Thyroid gland (tissue), 4 donors: ENCODE measurements at regions not wholly inside any gene's neighbourhood (a gene's known extent, or its start where the extent isn't known, plus 50 kb on each side); places are given as distances from the start of the nearest gene placed in this dataset.

Source experiments
- DNase-seq, 2 donors: peaks; one replicate each; pipeline ENCODE4 v3.0.0-alpha.2; 2019
- H3K27ac ChIP-seq, 3 donors: fragments of 200-600 bp; sonication (generic); 1 replicate in 2 of 3; 2 replicates in 1 of 3; pipeline ENCODE4 v1.5.1; 2016 to 2019; ENCODE audit warnings: mild to moderate bottlenecking in 1 of 3, moderate library complexity in 1 of 3
- H3K27me3 ChIP-seq: fragments of 200-600 bp; sonication (generic); one replicate; pipeline ENCODE4 v1.5.1; 2019
- H3K36me3 ChIP-seq, 2 donors: fragments of 200-600 bp; sonication (generic); one replicate each; pipeline ENCODE4 v1.5.1; 2016 to 2019
- H3K4me1 ChIP-seq, 2 donors: fragments of 200-600 bp; sonication (generic); one replicate each; pipeline ENCODE4 v1.5.1; 2017 to 2019
- H3K4me3 ChIP-seq, 3 donors: fragments of 200-600 bp; sonication (generic); replicated peaks in 1 of 3; 1 replicate in 2 of 3; 2 replicates in 1 of 3; pipeline ENCODE4 v1.5.1; 2016; ENCODE audit warnings: mild to moderate bottlenecking in 1 of 3
- H3K9me3 ChIP-seq: fragments of 200-600 bp; sonication (generic); one replicate; pipeline ENCODE4 v1.5.1; 2017
- POLR2A ChIP-seq, 2 donors: fragments of 450-650 bp; IDR thresholded peaks; one replicate each; pipeline ENCODE4 v1.6.1; 2017; ENCODE audit warnings: antibody characterized with exemption in 2 of 2, mild to moderate bottlenecking in 2 of 2, moderate library complexity in 1 of 2
- WGBS, 2 donors: methylation state at CpG; one replicate each; pipeline ENCODE4 v1.1.5; 2017; 5-methylcytosine and 5-hydroxymethylcytosine counted together
- intact Hi-C: fragments of 100-400 bp; cut with DNase I; formaldehyde crosslinking; loops from one replicate; pipeline ENCODE4 v1.15.1; 2023
- TF ChIP-seq, protein P1 (sequence below), 6 experiments: fragments of 200-600 bp in 3 of 6; fragments of 450-650 bp in 3 of 6; sonication (generic) in 3 of 6; IDR thresholded peaks; one replicate each; pipeline ENCODE4 v1.5.1; 2016 to 2019; ENCODE audit warnings: antibody characterized with exemption in 6 of 6, mild to moderate bottlenecking in 2 of 6, inconsistent platforms in 1 of 6, moderate library complexity in 1 of 6

DNA sequence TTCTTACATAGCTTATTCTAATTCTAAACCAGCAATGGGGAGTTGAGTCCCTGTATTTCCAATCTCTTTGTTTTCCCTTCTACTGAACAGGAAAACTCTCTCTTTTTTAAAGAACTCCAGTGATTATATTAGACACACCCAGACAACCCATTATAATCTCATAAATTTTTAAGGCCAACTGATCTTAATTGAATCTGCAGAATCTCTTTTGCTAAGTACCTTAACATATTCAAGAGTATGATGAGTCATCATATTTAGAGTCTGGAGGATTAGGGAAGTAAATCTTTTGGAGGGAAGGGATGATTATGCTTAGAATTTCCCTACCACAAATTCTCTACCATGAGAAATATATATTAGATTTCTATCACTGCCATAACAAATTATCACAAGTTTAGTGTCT, 705.1 kb downstream of the CENPC start:
- Histone ChIP-seq H3K9me3 (no peaks in the 10 kb centered on the region), H3K4me1 (no peaks in the 10 kb centered on the region), H3K27ac (no peak overlapping the region), H3K27me3 (no peaks in the 10 kb centered on the region), H3K36me3 (no peaks in the 10 kb centered on the region), H3K4me3 (no peak overlapping the region)
- intact Hi-C loops = no loop called here
- TF ChIP-seq POLR2A (IDR thresholded peaks at IDR 0.05) = no peak
- TF ChIP-seq, protein P1, sequence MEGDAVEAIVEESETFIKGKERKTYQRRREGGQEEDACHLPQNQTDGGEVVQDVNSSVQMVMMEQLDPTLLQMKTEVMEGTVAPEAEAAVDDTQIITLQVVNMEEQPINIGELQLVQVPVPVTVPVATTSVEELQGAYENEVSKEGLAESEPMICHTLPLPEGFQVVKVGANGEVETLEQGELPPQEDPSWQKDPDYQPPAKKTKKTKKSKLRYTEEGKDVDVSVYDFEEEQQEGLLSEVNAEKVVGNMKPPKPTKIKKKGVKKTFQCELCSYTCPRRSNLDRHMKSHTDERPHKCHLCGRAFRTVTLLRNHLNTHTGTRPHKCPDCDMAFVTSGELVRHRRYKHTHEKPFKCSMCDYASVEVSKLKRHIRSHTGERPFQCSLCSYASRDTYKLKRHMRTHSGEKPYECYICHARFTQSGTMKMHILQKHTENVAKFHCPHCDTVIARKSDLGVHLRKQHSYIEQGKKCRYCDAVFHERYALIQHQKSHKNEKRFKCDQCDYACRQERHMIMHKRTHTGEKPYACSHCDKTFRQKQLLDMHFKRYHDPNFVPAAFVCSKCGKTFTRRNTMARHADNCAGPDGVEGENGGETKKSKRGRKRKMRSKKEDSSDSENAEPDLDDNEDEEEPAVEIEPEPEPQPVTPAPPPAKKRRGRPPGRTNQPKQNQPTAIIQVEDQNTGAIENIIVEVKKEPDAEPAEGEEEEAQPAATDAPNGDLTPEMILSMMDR (IDR thresholded peaks at IDR 0.05) = no peak
- no peak for DNase-seq

DNA sequence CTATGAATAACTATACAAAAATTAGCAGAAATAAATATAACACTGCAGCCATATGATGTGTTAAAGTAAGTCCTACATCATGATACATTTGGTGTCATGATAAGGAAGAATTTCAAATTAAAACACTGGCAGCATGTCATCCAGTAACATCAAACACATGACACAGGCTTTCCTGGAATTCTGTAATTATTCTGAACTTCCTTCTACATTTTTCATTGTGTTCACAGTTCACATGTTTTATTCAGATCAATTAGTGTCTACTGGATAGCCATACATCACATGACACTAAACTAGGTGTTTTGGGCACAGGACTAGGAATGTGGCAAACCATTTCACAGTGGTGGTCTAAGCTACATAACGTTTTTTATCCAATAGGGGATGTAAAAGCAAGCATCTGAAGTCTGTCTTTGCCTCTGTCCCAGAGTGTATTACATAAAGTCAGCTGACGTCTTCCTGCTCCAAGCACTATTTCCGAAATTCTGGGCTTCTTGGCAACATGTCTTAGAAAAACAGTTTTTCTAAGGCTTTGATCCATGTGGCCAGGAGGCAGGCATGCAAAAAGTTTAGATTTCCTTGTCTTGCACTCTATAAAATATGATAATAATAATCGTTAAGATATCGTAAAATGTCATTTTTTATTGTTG, 707.9 kb downstream of the CENPC start:
- Histone ChIP-seq H3K4me1 (no peaks in the 10 kb centered on the region), H3K27me3 (no peaks in the 10 kb centered on the region), H3K9me3 (no peaks in the 10 kb centered on the region), H3K36me3 (no peaks in the 10 kb centered on the region), H3K27ac (no peak overlapping the region), H3K4me3 (no peak overlapping the region)
- intact Hi-C loops = no loop called here
- TF ChIP-seq, protein P1 (IDR thresholded peaks at IDR 0.05) = no peak
- no peak for TF ChIP-seq POLR2A (IDR thresholded peaks at IDR 0.05)
- WGBS, 2 donors = 48 to 49% methylated on average over 5 of the region's 5 CpGs
- no peak for DNase-seq

DNA sequence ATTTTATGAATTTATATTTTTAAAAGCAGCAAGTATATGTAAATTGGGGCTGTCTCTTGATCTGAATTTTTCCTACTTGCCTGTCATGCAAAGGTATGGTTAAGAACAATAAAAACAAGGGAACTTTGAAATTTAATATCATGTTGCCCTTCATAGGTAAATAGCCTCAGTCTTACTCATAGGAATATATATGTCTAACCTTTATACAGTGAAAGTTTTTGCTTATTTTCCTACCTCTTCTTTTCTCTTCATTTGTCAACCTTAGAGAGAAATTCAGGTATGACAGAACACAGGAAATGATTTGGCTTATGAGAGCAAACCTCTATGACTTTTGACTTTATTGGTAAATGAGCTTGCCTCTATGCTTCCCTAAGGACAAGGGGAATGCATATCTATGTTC, 716.0 kb downstream of the CENPC start:
- DNase-seq = no peak
- Histone ChIP-seq H3K27me3 (no peaks in the 10 kb centered on the region), H3K27ac (no peak overlapping the region), H3K4me1 (no peaks in the 10 kb centered on the region), H3K36me3 (no peaks in the 10 kb centered on the region), H3K9me3 (no peaks in the 10 kb centered on the region), H3K4me3 (no peak overlapping the region)
- intact Hi-C loops = no loop called here
- no peak for TF ChIP-seq POLR2A (IDR thresholded peaks at IDR 0.05)
- TF ChIP-seq, protein P1 (IDR thresholded peaks at IDR 0.05) = no peak

DNA sequence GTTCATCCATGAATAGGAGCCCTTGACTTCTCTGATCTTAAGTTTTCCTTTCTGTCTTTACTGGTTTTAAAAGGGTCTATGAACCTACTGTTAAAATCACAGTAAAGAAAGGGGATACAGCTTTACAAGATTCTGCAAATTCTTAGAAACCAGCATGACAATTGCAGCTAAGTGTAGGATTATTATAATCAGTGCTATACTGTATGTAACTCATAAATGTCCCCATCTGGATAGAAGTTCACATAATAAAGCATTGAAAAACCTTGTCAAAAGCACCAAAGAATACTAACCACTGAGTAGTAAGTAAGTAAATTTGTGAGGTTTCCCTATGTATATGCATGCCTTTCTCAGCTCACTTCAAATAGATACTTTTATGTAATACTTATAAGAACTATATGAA, 724.6 kb downstream of the CENPC start:
- intact Hi-C loops = no loop called here
- Histone ChIP-seq H3K4me1 (no peaks in the 10 kb centered on the region), H3K9me3 (no peaks in the 10 kb centered on the region), H3K36me3 (no peaks in the 10 kb centered on the region), H3K27ac (no peak overlapping the region), H3K4me3 (no peak overlapping the region), H3K27me3 (no peaks in the 10 kb centered on the region)
- TF ChIP-seq, protein P1 (IDR thresholded peaks at IDR 0.05) = no peak
- no peak for TF ChIP-seq POLR2A (IDR thresholded peaks at IDR 0.05)
- no peak for DNase-seq

DNA sequence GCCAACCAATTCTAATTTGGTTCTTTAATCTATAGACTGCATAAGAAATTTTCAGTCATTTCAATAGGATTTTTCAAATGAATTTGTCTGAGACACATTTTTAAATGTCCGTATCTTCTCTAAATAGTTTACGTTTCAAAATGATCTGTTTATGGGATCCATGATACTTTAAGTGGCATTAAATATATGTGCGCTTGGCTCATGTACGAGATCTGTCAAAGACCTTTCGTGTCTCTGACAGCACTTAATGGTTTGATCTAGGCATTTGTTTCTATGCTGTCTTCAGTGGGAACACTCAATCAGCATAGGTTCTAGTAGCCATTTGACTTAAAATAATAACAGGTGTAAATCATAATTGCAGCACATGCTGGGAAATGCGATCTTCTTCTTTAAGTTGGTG, 731.0 kb downstream of the CENPC start:
- H3K27me3 ChIP-seq = no peaks in the 10 kb centered on the region
- no peak overlapping the region for H3K27ac ChIP-seq
- no peaks in the 10 kb centered on the region for H3K36me3 ChIP-seq
- WGBS, 2 donors = 78 to 84% methylated on average over 6 of the region's 6 CpGs
- no peaks in the 10 kb centered on the region for H3K9me3 ChIP-seq
- TF ChIP-seq, protein P1 (IDR thresholded peaks at IDR 0.05) = no peak
- TF ChIP-seq POLR2A (IDR thresholded peaks at IDR 0.05) = no peak
- no peak overlapping the region for H3K4me3 ChIP-seq
- no peak for DNase-seq
- no peaks in the 10 kb centered on the region for H3K4me1 ChIP-seq
- intact Hi-C loops = no loop called here
